OCI-LY1 (cell line): ENCODE measurements at regions not wholly inside any gene's neighbourhood (a gene's known extent, or its start where the extent isn't known, plus 50 kb on each side); places are given as distances from the start of the nearest gene placed in this dataset.

Source experiments
- CTCF ChIP-seq: fragments of 200-600 bp; sonication (generic), shearing (Covaris generic); IDR thresholded peaks from 2 replicates; pipeline ENCODE4 v1.5.1; 2017; ENCODE audit warnings: mild to moderate bottlenecking, antibody characterized with exemption, low read length, moderate library complexity, mixed read lengths
- EZH2 ChIP-seq: fragments of 200-600 bp; sonication (generic), shearing (Covaris generic); IDR thresholded peaks from 2 replicates; pipeline ENCODE4 v1.8.0; 2017; ENCODE audit warnings: borderline replicate concordance, mixed run types, mild to moderate bottlenecking, antibody characterized with exemption, low read length, moderate library complexity, mixed read lengths

GRCh38 chr4:152075253-152075928 is 314.6 kb upstream of the GATB start:
- TF ChIP-seq CTCF, result no peak
- TF ChIP-seq EZH2, result no peak
